Hypothalamus (tissue), 51 donors: ENCODE measurements at regions not wholly inside any gene's neighbourhood (a gene's known extent, or its start where the extent isn't known, plus 50 kb on each side); places are given as distances from the start of the nearest gene placed in this dataset.
"Not testable (repeated sequence)": the region's sequence is repeated elsewhere in the genome, so short reads cannot be mapped to it uniquely, and the experiment has no call there.

Source experiments
- DNase-seq, 51 donors: peaks; one replicate each; lab custom pipeline; 2025; lab: John Stamatoyannopoulos, UW

DNA sequence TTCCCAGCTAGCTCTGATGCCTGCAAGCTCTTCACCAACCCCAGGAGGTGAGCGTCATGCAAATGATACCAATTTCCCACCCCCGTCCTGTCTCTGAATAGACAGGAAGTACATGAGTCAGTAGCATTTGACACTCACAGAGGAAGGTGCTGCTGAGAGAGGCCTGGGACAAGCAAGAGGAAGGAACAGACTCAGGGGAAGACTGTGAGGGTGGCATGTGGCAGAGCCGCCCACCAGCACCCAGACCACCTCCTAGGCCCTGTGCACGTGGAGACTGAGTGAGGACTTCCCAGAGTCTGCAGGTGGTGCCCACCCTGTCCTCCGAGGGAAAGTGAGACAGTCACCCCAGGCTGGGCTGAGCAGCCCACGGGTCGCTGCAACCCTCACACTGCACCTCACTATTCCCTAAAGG lies 199.5 kb upstream of the SFSWAP start:
- DNase-seq = peak in 3 of 51 donors; percentile 13 to 36 (median 35)

DNA sequence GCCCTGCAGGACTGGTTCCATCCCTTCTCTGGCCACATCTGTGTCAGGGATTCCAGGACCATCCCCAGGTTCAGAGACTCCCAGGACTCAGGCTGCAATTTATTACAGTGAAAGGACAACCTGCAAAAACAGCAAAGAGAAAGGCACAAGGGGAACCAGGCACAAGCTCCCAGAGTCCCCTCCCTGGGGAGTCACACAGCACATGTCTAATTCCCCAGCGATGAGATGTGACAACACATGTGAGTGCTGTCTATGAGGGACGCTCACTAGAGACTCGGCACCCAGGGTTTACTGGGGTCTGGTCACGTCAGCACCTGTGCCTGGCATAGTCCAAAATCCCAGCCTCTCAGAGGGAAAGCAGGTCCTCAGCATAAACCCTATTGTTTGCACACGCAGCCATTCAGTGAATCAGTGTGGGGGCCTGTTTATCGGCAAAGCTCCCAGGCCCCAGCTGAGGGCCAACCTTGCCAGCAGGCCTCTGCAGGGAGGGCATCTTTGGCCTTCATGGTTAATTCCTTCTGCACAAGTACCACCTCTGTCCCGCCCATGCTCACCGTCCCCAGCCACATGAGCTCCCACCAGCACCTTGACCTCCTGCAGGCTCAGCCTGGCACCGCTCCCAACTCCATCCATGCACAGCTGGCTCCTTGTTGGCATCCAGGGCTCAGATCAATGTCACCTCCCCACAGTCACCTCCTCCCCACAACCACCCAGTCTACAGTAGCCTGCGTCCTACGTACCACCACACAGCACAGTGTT lies 198.9 kb upstream of the SFSWAP start:
- no peak for DNase-seq

GRCh38 chr12:131513606-131514005 lies 197.3 kb upstream of the SFSWAP start:
- no peak for DNase-seq

DNA sequence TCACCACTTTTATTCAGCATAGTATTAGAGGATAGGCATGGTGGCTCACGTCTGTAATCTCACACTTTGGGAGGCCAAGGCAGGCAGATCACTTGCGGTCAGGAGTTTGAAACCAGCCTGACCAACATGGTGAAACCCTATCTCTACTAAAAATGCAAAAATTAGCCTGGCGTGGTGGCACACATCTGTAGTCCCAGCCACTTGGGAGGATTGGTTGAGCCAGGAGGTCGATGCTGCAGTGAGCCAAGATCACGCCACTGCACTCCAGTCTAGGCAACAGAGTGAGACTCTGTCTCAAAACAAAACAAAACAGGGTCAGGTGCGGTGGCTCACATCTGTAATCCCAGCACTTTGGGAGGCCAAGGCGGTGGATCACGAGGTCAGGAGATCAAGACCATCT lies 190.3 kb upstream of the SFSWAP start:
- DNase-seq = not testable (repeated sequence)

GRCh38 chr12:131521326-131521725 lies 189.6 kb upstream of the SFSWAP start:
- DNase-seq = no peak

- no peak for DNase-seq
Observed at GRCh38 chr12:131525795-131526508, 184.9 kb upstream of the SFSWAP start.

DNA sequence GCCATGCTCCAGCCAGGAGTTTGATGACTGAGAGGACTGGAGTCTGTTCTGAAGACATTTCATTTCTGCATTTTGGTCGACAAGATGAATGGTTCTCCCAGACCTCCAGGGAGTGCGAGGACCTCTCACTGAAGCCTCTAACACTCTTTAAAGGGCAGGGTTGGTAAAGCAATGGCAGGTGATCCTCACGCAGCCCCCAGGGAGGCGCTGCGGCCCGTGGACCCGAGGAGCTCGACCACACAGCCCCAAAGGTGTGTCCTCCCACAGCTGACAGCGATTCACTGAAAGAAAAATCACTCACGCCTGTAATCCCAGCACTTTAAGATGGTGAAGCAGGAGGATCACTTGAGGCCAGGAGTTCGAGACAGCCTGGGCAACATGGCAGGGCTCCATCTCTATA lies 183.8 kb upstream of the SFSWAP start:
- DNase-seq = no peak

DNA sequence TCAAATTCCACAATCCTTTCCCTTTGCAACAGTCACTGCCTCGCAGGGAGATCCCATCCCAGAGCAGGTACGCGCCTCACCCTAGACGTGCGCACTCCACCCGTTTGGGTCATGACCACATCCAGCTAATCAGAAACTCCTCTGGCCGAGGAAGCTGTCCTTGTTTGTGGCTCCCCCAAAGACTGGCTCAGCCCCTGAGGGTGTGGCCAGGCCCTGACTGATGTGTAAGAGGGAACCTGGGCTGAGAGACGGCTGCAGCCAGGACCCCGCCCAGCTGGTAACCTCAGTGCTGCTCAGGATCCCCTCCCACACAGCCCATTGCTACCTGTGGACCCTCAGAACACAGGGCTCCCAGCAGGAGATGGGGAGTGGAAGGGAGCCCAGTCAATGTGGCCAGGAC lies 183.2 kb upstream of the SFSWAP start:
- DNase-seq = no peak

GRCh38 chr12:131528144-131528543 lies 182.7 kb upstream of the SFSWAP start:
- DNase-seq = no peak

DNA sequence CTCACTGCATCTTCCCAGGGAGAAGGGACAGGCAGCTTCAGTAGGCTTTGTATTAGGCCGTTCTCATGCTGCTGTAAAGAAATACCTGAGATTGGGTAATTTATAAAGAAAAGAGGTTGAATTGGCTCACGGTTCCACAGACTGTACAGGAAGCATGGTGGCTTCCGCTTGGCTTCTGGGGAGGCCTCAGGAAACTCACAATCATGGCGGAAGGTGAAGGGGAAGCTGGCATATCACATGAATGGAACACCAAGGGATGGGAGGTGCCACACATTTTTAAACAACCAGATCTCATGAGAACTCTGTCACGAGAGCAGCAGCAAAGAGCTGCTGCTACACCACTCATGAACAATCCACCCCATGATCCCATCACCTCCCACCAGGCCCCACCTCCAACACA lies 182.2 kb upstream of the SFSWAP start:
- DNase-seq = no peak

- no peak for DNase-seq
Observed at GRCh38 chr12:131529196-131530040, 181.5 kb upstream of the SFSWAP start.

GRCh38 chr12:131530041-131530332 lies 180.9 kb upstream of the SFSWAP start:
- no peak for DNase-seq

GRCh38 chr12:131530422-131530821 lies 180.5 kb upstream of the SFSWAP start:
- no peak for DNase-seq

GRCh38 chr12:131533139-131533538 lies 177.8 kb upstream of the SFSWAP start:
- no peak for DNase-seq

GRCh38 chr12:131535779-131536178 lies 175.1 kb upstream of the SFSWAP start:
- DNase-seq = no peak

GRCh38 chr12:131536337-131536736 lies 174.6 kb upstream of the SFSWAP start:
- peak in 3 of 51 donors; percentile 4 to 43 (median 9) for DNase-seq

DNA sequence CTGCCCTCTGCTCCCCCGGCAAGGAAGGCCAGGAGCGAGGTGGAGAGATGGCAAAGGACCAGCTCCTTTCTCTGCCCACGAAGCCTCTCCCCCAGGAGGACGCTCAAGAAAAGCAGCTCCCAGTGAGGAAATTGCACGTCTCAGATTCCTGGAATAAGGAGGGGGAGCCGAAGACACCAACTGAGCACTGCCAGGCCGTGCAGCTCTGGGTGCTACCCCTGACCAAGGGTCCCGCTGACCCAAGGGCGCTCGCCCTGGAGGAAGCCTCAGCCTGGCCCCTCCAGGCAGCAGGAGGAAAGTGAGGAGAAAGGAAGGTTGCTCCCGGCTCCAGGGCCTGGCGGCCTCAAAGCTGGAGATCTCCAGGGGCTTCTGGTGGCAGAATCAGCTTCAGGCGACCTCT lies 174.1 kb upstream of the SFSWAP start:
- DNase-seq = no peak

DNA sequence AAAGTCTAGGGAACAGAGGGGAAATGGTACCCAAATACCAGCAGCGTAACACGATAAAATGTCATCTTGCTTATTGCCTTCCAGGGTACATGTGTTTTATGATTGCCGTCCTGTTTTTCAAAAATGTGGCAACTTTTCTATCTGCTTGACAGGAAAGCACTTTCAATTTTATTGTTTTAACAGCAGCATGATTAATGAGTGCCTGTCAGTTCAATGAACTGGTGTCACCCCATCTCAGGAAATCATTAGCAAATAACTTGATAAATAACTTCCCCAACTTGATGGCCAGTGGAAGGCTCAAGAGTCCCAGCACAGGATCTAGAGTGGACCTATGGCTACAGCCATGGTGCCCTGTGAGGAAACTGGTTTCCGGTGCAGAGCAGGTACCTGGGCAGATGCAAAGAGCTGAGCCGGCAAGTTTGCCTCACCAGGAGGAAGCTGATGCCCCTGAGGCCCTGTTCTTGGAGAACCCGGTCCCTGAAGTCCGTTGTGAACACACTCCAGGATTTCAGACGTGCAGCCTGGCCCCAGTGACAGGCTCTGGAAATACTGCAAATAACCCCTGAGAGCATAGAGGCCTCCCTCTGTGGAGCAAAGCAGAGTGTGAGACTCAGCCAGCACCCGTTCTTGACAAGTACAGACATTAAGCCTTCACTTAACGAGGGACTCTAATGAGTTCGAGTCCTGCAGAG lies 173.5 kb upstream of the SFSWAP start:
- DNase-seq = no peak

GRCh38 chr12:131539381-131539780 lies 171.5 kb upstream of the SFSWAP start:
- DNase-seq = no peak

- no peak for DNase-seq
Observed at GRCh38 chr12:131540138-131540623, 170.7 kb upstream of the SFSWAP start.

GRCh38 chr12:131541512-131541911 lies 169.4 kb upstream of the SFSWAP start:
- DNase-seq = not testable (repeated sequence)
